Lung microvascular endothelial cell (primary cell): ENCODE measurements at regions not wholly inside any gene's neighbourhood (a gene's known extent, or its start where the extent isn't known, plus 50 kb on each side); places are given as distances from the start of the nearest gene placed in this dataset.

Source experiments
- DNase-seq, 2 donors: peaks; one replicate each; pipeline versions ENCODE4 v3.0.0 to v3.0.0-alpha.2; 2010; ENCODE audit warnings: low read depth in 2 of 2

DNA sequence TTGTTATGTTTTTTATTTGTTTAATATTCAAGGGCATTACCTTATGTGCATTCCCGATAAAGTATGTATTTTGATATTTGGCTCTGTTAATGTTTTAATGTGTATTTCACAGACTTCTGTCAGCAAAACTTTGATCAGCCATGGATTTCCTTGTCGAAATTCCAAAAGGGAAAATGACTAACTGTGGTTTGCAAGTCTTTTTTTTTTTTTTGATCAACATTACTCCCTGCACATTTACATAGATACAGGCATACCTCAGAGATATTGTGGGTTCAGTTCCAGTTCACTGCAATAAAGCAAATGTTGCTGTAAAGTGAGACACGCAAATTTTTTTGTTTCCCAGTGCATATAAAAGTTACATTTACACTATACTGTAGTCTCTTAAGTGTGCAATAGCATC lies 351.9 kb downstream of the CXCL12 start:
- no peak for DNase-seq

DNA sequence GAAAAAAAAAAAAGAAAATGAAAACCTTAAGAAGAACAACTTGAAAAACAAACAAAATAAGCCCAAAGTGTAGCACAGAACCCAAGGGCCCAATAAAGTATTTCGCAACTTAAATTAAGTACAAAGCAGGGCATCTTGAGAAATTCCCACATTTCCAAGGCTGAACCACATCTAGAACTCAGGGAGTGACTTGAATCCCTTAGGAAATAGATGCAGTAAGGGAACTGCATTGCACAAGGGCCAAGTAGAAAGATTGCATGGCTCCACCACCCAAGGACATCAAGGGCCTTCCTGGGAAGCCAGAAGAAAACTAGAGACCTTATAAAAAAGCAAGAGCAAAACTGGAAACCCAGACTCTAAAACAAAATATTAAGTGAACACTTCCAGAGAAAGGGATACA lies 352.7 kb downstream of the CXCL12 start:
- no peak for DNase-seq

DNA sequence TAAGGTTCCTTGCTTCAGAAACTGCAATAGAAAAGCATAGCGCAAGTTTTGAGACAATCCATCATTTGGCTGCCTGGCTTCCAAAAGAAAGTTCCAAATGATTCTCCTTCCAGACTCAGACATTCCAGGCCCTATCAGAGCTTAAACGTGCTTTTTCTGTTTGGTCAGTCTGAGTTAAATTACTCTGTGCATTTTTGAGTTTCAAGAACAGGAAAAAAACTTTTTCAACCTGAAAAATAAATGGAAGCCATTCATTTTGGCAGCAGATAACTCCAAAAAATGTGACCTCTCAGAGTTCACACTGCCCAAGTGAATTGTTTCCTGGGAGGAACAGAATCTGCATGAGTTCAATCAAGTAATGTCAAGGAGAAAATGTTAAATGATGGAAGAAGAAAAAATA lies 354.2 kb downstream of the CXCL12 start:
- DNase-seq, result no peak

- no peak for DNase-seq
Measured at GRCh38 chr10:44030132-44030531, 354.8 kb downstream of the CXCL12 start.

GRCh38 chr10:44028384-44029137 lies 356.3 kb downstream of the CXCL12 start:
- no peak for DNase-seq

DNA sequence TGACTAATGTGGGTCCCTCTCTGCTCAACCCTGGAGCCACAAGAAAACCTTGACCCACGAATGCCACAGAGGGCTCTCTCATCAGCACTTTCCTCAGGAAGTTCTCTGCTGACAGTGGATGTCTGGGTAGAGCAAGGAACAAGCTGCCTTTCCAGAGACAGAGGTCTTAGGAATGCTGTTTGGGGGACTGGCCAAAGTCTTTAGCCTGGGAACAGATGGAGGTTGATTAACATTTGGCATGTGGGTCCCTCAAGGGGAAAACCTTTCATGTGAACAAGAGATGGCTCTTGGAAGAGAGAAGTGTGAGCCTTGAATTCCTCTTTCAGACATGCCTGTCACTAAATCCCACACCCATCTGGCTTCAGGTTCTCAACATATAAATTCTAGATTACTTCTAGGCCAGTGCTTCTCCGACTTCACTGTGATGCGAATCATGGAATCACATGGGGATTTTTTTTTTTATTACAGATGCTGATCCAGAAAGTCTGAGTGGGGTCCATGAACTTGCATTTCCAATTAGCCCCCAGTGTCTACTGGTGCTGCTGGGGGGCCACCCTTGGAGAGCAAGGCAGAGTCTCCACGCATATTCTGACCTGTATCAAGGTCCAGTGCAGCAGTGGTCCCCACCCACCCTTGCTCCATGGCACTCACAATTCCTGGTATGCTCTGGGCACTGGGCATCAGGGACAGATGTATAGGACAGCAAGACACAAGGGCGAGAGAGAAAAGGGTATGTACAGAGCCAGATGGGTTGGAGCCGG lies 360.4 kb downstream of the CXCL12 start:
- DNase-seq, result no peak

DNA sequence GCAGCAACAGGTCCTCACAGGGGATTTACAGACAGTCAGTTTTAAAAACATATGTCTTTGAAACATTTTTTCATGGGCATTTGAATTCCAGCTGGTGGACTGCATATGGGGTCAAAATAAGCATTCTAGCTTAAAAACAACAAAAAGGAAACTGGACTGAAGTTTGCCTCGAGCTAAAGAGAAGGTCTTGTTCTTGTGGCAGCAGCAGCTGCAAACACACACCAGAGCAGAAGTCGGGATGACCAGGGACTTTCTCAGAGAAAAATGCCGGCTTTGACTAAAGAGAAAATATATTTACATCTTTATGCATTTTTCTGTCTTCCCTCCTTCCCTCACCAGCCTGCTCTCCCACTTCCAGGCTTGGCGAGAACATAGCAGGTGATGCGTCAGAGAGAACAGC lies 361.4 kb downstream of the CXCL12 start:
- no peak for DNase-seq

- no peak for DNase-seq
Measured at GRCh38 chr10:44022203-44022602, 362.7 kb downstream of the CXCL12 start.

GRCh38 chr10:44020322-44021111 lies 364.4 kb downstream of the CXCL12 start:
- no peak for DNase-seq

GRCh38 chr10:44017483-44018145 lies 367.3 kb downstream of the CXCL12 start:
- no peak for DNase-seq

DNA sequence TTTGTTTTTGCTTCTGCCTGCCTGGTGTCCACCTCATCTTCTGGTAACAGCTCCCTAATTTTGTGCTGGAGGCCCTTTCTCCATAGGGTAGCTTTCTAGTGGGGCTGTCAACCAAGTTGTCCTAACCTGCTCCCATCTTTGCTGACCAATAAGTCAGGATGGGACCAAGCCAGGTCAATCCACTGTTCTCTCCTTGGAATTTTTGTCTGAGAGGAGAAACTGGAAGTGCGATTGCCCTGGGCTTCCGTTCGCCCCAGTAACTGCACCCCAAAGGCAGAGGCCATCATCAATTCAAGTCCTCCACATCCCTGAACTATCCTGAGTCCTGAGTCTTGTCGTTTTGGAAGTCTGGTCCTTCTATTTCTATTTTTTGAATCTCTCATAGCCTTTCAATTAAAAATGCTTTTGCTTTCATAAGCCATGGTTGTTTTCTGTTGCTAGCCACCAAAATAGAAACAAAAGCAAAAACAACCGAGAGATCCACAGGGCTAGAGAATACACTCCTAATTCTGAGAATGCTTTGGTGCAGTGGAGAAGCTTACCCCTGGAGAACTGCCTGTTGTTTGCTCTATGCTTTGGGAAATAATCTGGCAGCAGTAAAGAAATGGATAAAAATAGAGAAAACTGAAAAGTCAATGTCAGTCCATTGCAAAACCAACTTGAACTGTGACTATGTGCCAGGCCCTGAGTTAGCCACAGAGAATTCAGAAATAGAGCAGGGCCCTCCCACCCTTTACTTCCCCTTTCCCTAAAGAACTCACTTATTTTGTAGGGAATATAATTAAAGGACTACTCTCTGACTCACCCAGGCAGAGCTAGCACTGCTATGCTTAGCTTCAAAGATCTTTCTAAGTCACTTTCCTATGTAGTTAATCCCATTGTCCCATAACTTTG lies 368.1 kb downstream of the CXCL12 start:
- no peak for DNase-seq

DNA sequence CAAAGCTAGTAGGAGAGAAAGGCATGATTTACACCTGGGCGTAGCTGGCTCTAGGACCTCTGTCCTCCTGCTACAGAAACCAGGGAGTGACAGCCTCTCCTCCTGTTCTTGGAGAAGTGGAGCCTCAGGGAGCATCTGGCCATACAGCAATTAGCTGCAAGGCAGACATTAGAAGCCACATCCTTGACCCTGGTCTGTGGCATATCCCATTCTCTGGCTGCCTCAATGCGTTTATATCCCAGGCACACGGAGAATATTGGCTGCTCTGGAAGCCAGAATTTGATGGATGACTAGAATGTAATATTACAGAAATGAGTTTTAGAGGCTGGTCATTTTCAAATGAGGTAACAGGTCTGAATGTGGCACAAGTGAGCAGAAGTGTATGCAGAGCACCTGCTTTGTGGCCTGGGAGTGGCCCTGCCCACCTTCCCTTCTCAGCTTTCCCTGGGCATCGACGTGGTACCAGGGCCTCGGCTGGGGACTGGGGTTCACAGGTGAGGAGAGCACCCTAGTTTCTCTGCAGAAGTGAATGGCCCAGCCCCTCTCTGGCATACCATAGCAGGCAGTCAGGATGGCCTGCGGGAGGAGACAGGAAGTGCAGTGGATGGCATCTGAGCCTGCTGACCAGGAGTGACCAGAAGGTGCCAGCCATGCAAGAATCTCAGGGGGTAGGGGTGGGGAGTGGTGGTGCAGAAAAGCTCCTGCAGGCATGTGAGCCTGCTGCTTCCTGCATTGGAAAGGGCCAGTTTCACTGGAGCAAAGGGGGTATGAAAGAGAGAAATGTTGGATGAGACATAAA lies 367.2 kb upstream of the ZNF32 start:
- DNase-seq, result no peak

- DNase-seq, result no peak
Measured at GRCh38 chr10:44014644-44015250, 366.1 kb upstream of the ZNF32 start.

DNA sequence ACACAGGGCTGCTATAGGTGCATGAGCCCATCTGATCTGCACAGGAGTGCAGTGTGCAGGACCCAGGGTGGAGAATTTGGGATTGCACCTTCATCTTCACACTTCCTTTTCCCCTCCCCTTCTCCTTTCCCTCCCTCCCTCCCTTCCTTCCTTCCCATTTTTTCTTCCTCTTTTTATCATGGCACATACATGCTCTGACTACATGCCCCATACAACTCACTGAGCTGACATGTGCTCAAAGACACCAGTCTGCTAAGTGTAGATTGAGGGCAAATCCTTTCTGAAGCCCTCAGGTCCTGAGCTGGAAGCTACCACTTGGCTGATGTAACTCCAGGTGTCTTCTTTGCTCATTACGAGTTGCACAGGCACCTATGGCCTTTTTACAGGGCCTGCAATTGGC lies 365.3 kb upstream of the ZNF32 start:
- DNase-seq, result no peak

DNA sequence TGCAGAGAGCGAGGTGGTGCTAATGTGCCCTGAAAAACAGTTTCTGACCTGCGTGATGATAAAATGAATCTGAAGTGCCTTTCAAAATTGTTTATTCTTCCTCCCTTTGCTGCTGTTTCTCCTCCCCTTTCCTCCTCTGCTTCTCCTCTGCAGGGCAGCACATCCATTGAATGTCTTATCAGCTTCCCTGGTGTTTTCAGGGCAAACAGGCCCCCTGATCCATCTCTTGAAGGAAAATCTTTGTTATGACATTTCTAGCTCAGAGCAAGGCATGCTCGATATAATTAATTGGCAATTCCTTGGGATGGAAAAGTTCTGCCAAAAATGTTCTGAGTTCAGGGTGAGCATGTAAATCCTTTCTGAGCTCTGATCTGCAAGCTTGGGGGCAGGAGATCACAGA lies 364.2 kb upstream of the ZNF32 start:
- no peak for DNase-seq

GRCh38 chr10:44011603-44011981 lies 362.9 kb upstream of the ZNF32 start:
- DNase-seq, result peak in 1 of 2 donors; percentile 24

- DNase-seq, result peak; percentile 72 to 82
Measured at GRCh38 chr10:44010873-44011602, 362.4 kb upstream of the ZNF32 start.

- no peak for DNase-seq
Measured at GRCh38 chr10:44009891-44010632, 361.4 kb upstream of the ZNF32 start.
